Vagina (tissue), 2 donors: ENCODE measurements at regions not wholly inside any gene's neighbourhood (a gene's known extent, or its start where the extent isn't known, plus 50 kb on each side); places are given as distances from the start of the nearest gene placed in this dataset.

Experiments used
- DNase-seq, 2 donors: peaks; one replicate each; pipeline ENCODE4 v3.0.0-alpha.2; 2017; ENCODE audit errors: extremely low spot score in 2 of 2
- H3K27ac ChIP-seq: fragments of 200-600 bp; sonication (generic); one replicate; pipeline ENCODE4 v1.5.1; 2019
- H3K27me3 ChIP-seq: fragments of 200-600 bp; sonication (generic); one replicate; pipeline ENCODE4 v1.5.1; 2019
- H3K36me3 ChIP-seq, 2 donors: fragments of 200-600 bp; sonication (generic); one replicate each; pipeline ENCODE4 v1.5.1; 2017 to 2019
- H3K4me1 ChIP-seq: fragments of 200-600 bp; sonication (generic); one replicate; pipeline ENCODE4 v1.5.1; 2019
- H3K4me3 ChIP-seq, 2 donors: fragments of 200-600 bp; sonication (generic); 1 replicate in 1 of 2; 2 replicates in 1 of 2; pipeline ENCODE4 v1.5.1; 2016 to 2019
- H3K9me3 ChIP-seq: fragments of 200-600 bp; sonication (generic); one replicate; pipeline ENCODE4 v1.5.1; 2019
- CTCF ChIP-seq, 3 experiments: fragments of 450-650 bp in 2 of 3; fragments of 200-600 bp in 1 of 3; sonication (generic) in 1 of 3; IDR thresholded peaks; one replicate each; pipeline ENCODE4 v1.5.1; 2017 to 2019; ENCODE audit warnings: antibody characterized with exemption in 3 of 3, mild to moderate bottlenecking in 2 of 3, moderate library complexity in 2 of 3
- POLR2A ChIP-seq, 2 donors: fragments of 450-650 bp; IDR thresholded peaks; one replicate each; pipeline ENCODE4 v1.6.1; 2017; ENCODE audit warnings: antibody characterized with exemption in 2 of 2, mild to moderate bottlenecking in 2 of 2, moderate library complexity in 2 of 2
- POLR2AphosphoS5 ChIP-seq, 2 donors: sonication (generic); formaldehyde crosslinking; IDR thresholded peaks; one replicate each; pipeline ENCODE4 v1.9.0; 2017; ENCODE audit warnings: antibody characterized with exemption in 2 of 2, mild to moderate bottlenecking in 2 of 2, low read depth in 1 of 2; ENCODE audit not compliant: insufficient read depth in 1 of 2
- intact Hi-C: fragments of 100-400 bp; cut with DNase I; formaldehyde crosslinking; loops from one replicate; pipeline ENCODE4 v1.15.1; 2023

GRCh38 chr7:19463581-19463980 lies 245.3 kb downstream of the POLR1F start:
- intact Hi-C loops, result no loop called here
- no peak overlapping the region for H3K27ac ChIP-seq
- no peaks in the 10 kb centered on the region for H3K4me1 ChIP-seq
- no peak overlapping the region for H3K4me3 ChIP-seq
- TF ChIP-seq POLR2A (IDR thresholded peaks at IDR 0.05) (no peak), CTCF (IDR thresholded peaks at IDR 0.05) (no peak), POLR2AphosphoS5 (IDR thresholded peaks at IDR 0.05; ENCODE audit: insufficient read depth in 1 of 2, low read depth in 1 of 2) (no peak)
- no peaks in the 10 kb centered on the region for H3K36me3 ChIP-seq
- DNase-seq, result no peak
- no peaks in the 10 kb centered on the region for H3K27me3 ChIP-seq
- H3K9me3 ChIP-seq, result no peaks in the 10 kb centered on the region

GRCh38 chr7:19455623-19456022 lies 253.2 kb downstream of the POLR1F start:
- Histone ChIP-seq H3K27ac (no peak overlapping the region), H3K36me3 (no peaks in the 10 kb centered on the region), H3K4me1 (no peaks in the 10 kb centered on the region), H3K9me3 (no peaks in the 10 kb centered on the region), H3K4me3 (no peak overlapping the region), H3K27me3 (no peaks in the 10 kb centered on the region)
- intact Hi-C loops, result no loop called here
- TF ChIP-seq POLR2A (IDR thresholded peaks at IDR 0.05), result no peak
- no peak for TF ChIP-seq POLR2AphosphoS5 (IDR thresholded peaks at IDR 0.05; ENCODE audit: insufficient read depth in 1 of 2, low read depth in 1 of 2)
- no peak for TF ChIP-seq CTCF (IDR thresholded peaks at IDR 0.05)
- DNase-seq, result no peak

GRCh38 chr7:19448091-19448490 lies 260.7 kb downstream of the POLR1F start:
- Histone ChIP-seq H3K4me3 (no peak overlapping the region), H3K27ac (no peak overlapping the region), H3K4me1 (no peaks in the 10 kb centered on the region), H3K36me3 (no peaks in the 10 kb centered on the region), H3K9me3 (no peaks in the 10 kb centered on the region), H3K27me3 (no peaks in the 10 kb centered on the region)
- DNase-seq, result no peak
- intact Hi-C loops, result no loop called here
- TF ChIP-seq POLR2AphosphoS5 (IDR thresholded peaks at IDR 0.05; ENCODE audit: insufficient read depth in 1 of 2, low read depth in 1 of 2), result no peak
- no peak for TF ChIP-seq POLR2A (IDR thresholded peaks at IDR 0.05)
- TF ChIP-seq CTCF (IDR thresholded peaks at IDR 0.05), result no peak

- no peak for DNase-seq
- H3K4me1 ChIP-seq, result no peaks in the 10 kb centered on the region
- no peak overlapping the region for H3K27ac ChIP-seq
- no peak overlapping the region for H3K4me3 ChIP-seq
- no peak for TF ChIP-seq CTCF (IDR thresholded peaks at IDR 0.05)
- no peak for TF ChIP-seq POLR2AphosphoS5 (IDR thresholded peaks at IDR 0.05; ENCODE audit: insufficient read depth in 1 of 2, low read depth in 1 of 2)
- no peak for TF ChIP-seq POLR2A (IDR thresholded peaks at IDR 0.05)
- no peaks in the 10 kb centered on the region for H3K27me3 ChIP-seq
- no peaks in the 10 kb centered on the region for H3K9me3 ChIP-seq
- intact Hi-C loops, result no loop called here
- H3K36me3 ChIP-seq, result no peaks in the 10 kb centered on the region
These were observed 266.6 kb downstream of the POLR1F start for GRCh38 chr7:19442016-19442785.

GRCh38 chr7:19439517-19439916 lies 269.3 kb downstream of the POLR1F start:
- no peak for DNase-seq
- TF ChIP-seq POLR2A (IDR thresholded peaks at IDR 0.05) (no peak), CTCF (IDR thresholded peaks at IDR 0.05) (no peak), POLR2AphosphoS5 (IDR thresholded peaks at IDR 0.05; ENCODE audit: insufficient read depth in 1 of 2, low read depth in 1 of 2) (no peak)
- no peaks in the 10 kb centered on the region for H3K9me3 ChIP-seq
- H3K36me3 ChIP-seq, result no peaks in the 10 kb centered on the region
- H3K4me3 ChIP-seq, result no peak overlapping the region
- H3K4me1 ChIP-seq, result no peaks in the 10 kb centered on the region
- no peaks in the 10 kb centered on the region for H3K27me3 ChIP-seq
- no peak overlapping the region for H3K27ac ChIP-seq
- intact Hi-C loops, result no loop called here
